GM21786 (cell line): ENCODE measurements at regions not wholly inside any gene's neighbourhood (a gene's known extent, or its start where the extent isn't known, plus 50 kb on each side); places are given as distances from the start of the nearest gene placed in this dataset.

Experiments used
- ATAC-seq: cut with Tn5 transposase; IDR thresholded peaks from one replicate; pipeline ENCODE4 v1.9.1; 2021; ENCODE audit not compliant: unreplicated experiment

DNA sequence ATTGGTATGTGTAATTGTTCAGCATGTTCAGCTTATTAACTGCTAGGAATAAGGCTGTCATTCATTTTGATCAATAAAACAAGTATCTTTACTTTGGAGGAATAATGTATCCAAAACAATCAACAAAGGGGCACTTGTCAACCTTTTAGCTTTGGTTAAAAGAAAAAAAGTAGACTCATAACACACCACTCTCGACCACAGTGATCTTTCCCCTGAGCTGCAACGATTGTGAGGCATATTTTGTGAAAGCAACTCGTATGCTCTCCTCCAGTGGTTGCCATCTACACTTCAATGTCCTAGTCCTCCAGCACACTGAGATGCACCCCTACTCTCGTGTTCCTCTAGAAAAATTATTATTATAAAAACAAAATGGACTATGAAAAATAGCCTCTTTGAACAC lies 60.1 kb upstream of the PDE7B start:
- no peak for ATAC-seq

DNA sequence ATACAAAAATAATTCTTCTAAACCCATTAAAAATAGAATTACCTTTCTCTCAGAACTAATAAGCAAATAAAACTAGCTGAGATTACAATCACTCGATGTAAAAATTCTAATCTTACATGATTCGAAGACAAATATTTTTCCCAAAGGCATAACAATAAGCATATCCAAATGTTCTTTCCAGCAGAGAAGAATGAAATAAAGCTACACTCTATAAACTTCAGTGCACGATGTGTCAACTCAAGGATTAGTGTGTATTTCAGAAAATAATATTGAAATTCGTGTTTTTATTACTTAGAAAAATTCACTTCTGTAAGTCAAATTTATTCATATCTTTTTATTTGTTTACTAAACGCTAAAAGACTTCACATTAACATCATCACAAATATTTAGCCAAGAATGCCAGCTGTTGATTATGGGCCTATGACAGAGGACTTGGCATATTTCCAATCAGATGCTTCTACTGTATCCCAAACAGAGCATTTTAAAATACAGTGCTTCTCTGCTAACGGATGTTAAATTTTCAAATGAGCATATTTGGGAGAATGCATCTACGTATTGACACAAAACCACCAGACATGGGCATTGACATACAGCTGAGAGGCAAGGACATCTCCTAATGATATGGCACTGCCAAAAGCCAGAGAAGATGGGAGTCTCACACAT lies 54.7 kb upstream of the PDE7B start:
- no peak for ATAC-seq

DNA sequence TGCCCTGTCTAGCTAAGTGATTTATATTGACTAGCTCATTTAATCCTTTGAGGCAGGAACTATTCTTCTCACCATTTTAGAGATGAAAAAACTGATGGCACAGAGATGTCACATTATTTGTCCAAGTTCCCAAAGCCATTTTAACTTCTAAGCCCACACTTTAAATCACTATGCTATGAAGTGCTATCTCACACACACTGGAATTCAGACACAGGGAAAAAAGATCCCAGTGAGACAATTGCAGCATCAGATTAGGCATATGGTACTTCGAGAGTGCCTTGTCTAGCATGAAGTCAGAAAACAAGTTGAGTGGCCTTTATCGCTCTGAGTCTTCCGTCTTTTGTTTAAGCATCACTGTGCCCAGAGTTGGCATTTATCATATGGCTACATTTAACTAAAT lies 54.1 kb upstream of the PDE7B start:
- no peak for ATAC-seq

DNA sequence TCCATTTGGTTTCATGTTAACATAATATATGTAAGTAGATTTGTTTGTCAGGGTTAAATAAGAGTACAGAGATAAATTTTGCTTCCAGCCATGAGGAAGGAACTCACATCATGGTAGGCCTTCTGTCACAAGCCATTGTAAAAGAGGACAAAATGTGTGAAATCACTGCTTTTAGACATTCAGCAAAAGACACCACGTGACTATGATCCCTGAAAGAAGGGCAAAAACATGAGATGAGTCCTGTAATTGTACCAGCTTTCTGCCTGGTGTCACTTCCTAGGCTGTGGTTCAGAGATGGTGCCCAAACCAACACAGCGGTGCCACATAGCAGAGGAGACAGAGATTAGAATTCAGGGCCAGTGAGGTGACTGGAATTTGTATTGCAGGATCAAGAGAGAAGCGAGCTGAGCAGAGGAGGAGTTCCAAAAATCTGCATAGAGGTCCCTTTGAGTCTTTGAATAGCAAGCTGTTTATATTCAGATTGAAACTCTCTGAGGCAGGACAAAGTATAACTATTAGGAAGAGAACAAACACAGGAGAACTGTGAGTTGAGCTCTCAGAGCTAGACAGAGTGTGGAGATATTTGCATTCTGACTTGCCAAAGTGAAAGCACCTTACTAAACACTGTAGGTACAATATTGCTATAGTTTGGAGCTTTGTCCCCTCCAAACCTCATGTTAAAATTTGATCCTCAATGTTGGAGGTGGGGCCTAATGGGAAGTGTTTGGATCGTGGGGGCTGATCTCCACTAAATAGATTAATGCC lies 52.6 kb upstream of the PDE7B start:
- ATAC-seq, result no peak
